ENCODE measurements at regions not wholly inside any gene's neighbourhood (a gene's known extent, or its start where the extent isn't known, plus 50 kb on each side); places are given as distances from the start of the nearest gene placed in this dataset.
"Not testable (repeated sequence)": the region's sequence is repeated elsewhere in the genome, so short reads cannot be mapped to it uniquely, and the experiment has no call there.

- intact Hi-C loops (cut with micrococcal nuclease) = no loop called here
- DNase-seq (no peak), ATAC-seq (no peak)
Observed at GRCh38 chr4:32684160-32684559, 1964.0 kb downstream of the PCDH7 start.

GRCh38 chr4:32686123-32686522 is 1966.0 kb downstream of the PCDH7 start:
- intact Hi-C loops (cut with micrococcal nuclease) = no loop called here
- ATAC-seq = no peak
- no peak for DNase-seq

- intact Hi-C loops (cut with micrococcal nuclease) = no loop called here
- DNase-seq (no peak), ATAC-seq (no peak)
Observed at GRCh38 chr4:32689518-32689917, 1969.3 kb downstream of the PCDH7 start.

- DNase-seq = no peak
- ATAC-seq = no peak
- intact Hi-C loops (cut with micrococcal nuclease) = no loop called here
Observed at GRCh38 chr4:32697281-32697814, 1977.2 kb downstream of the PCDH7 start.

- DNase-seq (no peak), ATAC-seq (no peak)
- intact Hi-C loops (cut with micrococcal nuclease) = no loop called here
Observed at GRCh38 chr4:32700838-32701237, 1980.7 kb downstream of the PCDH7 start.

GRCh38 chr4:32706893-32707292 is 1986.7 kb downstream of the PCDH7 start:
- intact Hi-C loops (cut with micrococcal nuclease) = no loop called here
- DNase-seq (no peak), ATAC-seq (no peak)

- DNase-seq; ATAC-seq; intact Hi-C loops (cut with micrococcal nuclease): not testable (repeated sequence)
Observed at GRCh38 chr4:32716090-32716620, 1996.0 kb downstream of the PCDH7 start.

GRCh38 chr4:32735856-32736590 is 2015.9 kb downstream of the PCDH7 start:
- ATAC-seq (no peak), DNase-seq (no peak)
- intact Hi-C loops (cut with micrococcal nuclease) = no loop called here

- intact Hi-C loops (cut with micrococcal nuclease) = no loop called here
- ATAC-seq (no peak), DNase-seq (no peak)
Observed at GRCh38 chr4:32744211-32744610, 2024.0 kb downstream of the PCDH7 start.

- intact Hi-C loops (cut with micrococcal nuclease) = no loop called here
- no peak for ATAC-seq
- DNase-seq = no peak
Observed at GRCh38 chr4:32745351-32745750, 2025.2 kb downstream of the PCDH7 start.

- ATAC-seq = no peak
- intact Hi-C loops (cut with micrococcal nuclease) = no loop called here
- DNase-seq = no peak
Observed at GRCh38 chr4:32748061-32748460, 2027.9 kb downstream of the PCDH7 start.

- intact Hi-C loops (cut with micrococcal nuclease) = no loop called here
- ATAC-seq = no peak
- DNase-seq = no peak
Observed at GRCh38 chr4:32748498-32748897, 2028.3 kb downstream of the PCDH7 start.

- intact Hi-C loops (cut with micrococcal nuclease) = no loop called here
- DNase-seq = no peak
- ATAC-seq = no peak
Observed at GRCh38 chr4:32752962-32753361, 2032.8 kb downstream of the PCDH7 start.

- ATAC-seq (no peak), DNase-seq (no peak)
- intact Hi-C loops (cut with micrococcal nuclease) = no loop called here
Observed at GRCh38 chr4:32768664-32769389, 2048.7 kb downstream of the PCDH7 start.

- ATAC-seq (no peak), DNase-seq (no peak)
- intact Hi-C loops (cut with micrococcal nuclease) = no loop called here
Observed at GRCh38 chr4:32771491-32771890, 2051.3 kb downstream of the PCDH7 start.

- DNase-seq = no peak
- ATAC-seq = no peak
- intact Hi-C loops (cut with micrococcal nuclease) = no loop called here
Observed at GRCh38 chr4:32775049-32775448, 2054.9 kb downstream of the PCDH7 start.

GRCh38 chr4:32776435-32777203 is 2056.4 kb downstream of the PCDH7 start:
- intact Hi-C loops (cut with micrococcal nuclease) = no loop called here
- ATAC-seq (no peak), DNase-seq (no peak)

GRCh38 chr4:32778025-32778424 is 2057.9 kb downstream of the PCDH7 start:
- intact Hi-C loops (cut with micrococcal nuclease) = no loop called here
- DNase-seq (no peak), ATAC-seq (no peak)

- intact Hi-C loops (cut with micrococcal nuclease) = no loop called here
- ATAC-seq = no peak
- DNase-seq = no peak
Observed at GRCh38 chr4:32778938-32779337, 2058.8 kb downstream of the PCDH7 start.

Measured in left ventricle myocardium superior (tissue), 1 donor.